H9 (cell line): ENCODE measurements at regions not wholly inside any gene's neighbourhood (a gene's known extent, or its start where the extent isn't known, plus 50 kb on each side); places are given as distances from the start of the nearest gene placed in this dataset.

ENCODE experiments used
- DNase-seq: peaks from one replicate; pipeline ENCODE4 v3.0.0-alpha.2; 2017
- H2AFZ ChIP-seq: one replicate; pipeline ENCODE4 v1.6.1; 2013; ENCODE audit warnings: mild to moderate bottlenecking, low read length, control low read depth, moderate library complexity
- H2AK5ac ChIP-seq: 2 replicates; pipeline ENCODE4 v1.6.1; 2013; ENCODE audit warnings: low read length, control low read depth, mixed read lengths; ENCODE audit not compliant: insufficient read length
- H2BK120ac ChIP-seq: one replicate; pipeline ENCODE4 v1.6.1; 2013; ENCODE audit warnings: low read depth, mild to moderate bottlenecking, low read length, control low read depth, inconsistent platforms; ENCODE audit not compliant: poor library complexity, severe bottlenecking
- H2BK12ac ChIP-seq: 2 replicates; pipeline ENCODE4 v1.6.1; 2013; ENCODE audit warnings: low read length, control low read depth, mixed read lengths, low read depth; ENCODE audit not compliant: insufficient read length
- H2BK15ac ChIP-seq: 2 replicates; pipeline ENCODE4 v1.6.1; 2013; ENCODE audit warnings: low read depth, low read length, control low read depth
- H2BK20ac ChIP-seq: one replicate; pipeline ENCODE4 v1.6.1; 2013; ENCODE audit warnings: low read depth, mild to moderate bottlenecking, low read length, control low read depth, inconsistent platforms; ENCODE audit not compliant: poor library complexity, severe bottlenecking
- H2BK5ac ChIP-seq: 2 replicates; pipeline ENCODE4 v1.6.1; 2013; ENCODE audit warnings: low read length, control low read depth, mixed read lengths; ENCODE audit not compliant: insufficient read length
- H3K14ac ChIP-seq: 2 replicates; pipeline ENCODE4 v1.6.1; 2013; ENCODE audit warnings: low read length, control low read depth; ENCODE audit not compliant: insufficient read depth
- H3K18ac ChIP-seq: 2 replicates; pipeline ENCODE4 v1.6.1; 2013; ENCODE audit warnings: low read depth, mild to moderate bottlenecking, mixed read lengths, low read length, control low read depth; ENCODE audit not compliant: insufficient read length
- H3K23ac ChIP-seq: 2 replicates; pipeline ENCODE4 v1.6.1; 2013; ENCODE audit warnings: low read length, control low read depth, mixed read lengths, low read depth; ENCODE audit not compliant: insufficient read length
- H3K23me2 ChIP-seq: 2 replicates; pipeline ENCODE4 v1.6.1; 2013; ENCODE audit warnings: low read depth, mild to moderate bottlenecking, mixed read lengths, low read length, control low read depth; ENCODE audit not compliant: insufficient read length, poor library complexity, severe bottlenecking
- H3K27ac ChIP-seq: 2 replicates; pipeline ENCODE4 v1.5.1; 2013; ENCODE audit warnings: low read length, control low read depth, mixed read lengths, low read depth; ENCODE audit not compliant: insufficient read length
- H3K27me3 ChIP-seq: 2 replicates; pipeline ENCODE4 v1.6.1; 2013; ENCODE audit warnings: low read length, control low read depth, inconsistent platforms; ENCODE audit not compliant: insufficient read depth
- H3K4ac ChIP-seq: 2 replicates; pipeline ENCODE4 v1.6.1; 2013; ENCODE audit warnings: low read depth, mild to moderate bottlenecking, control low read depth, inconsistent platforms, low read length, moderate library complexity
- H3K4me1 ChIP-seq: 2 replicates; pipeline ENCODE4 v1.6.1; 2013; ENCODE audit warnings: low read length, control low read depth, inconsistent platforms; ENCODE audit not compliant: insufficient read depth
- H3K4me2 ChIP-seq: 2 replicates; pipeline ENCODE4 v1.6.1; 2013; ENCODE audit warnings: low read length, control low read depth, mixed read lengths; ENCODE audit not compliant: insufficient read length, insufficient read depth
- H3K56ac ChIP-seq: 2 replicates; pipeline ENCODE4 v1.6.1; 2013; ENCODE audit warnings: low read depth, mild to moderate bottlenecking, mixed read lengths, low read length, control low read depth; ENCODE audit not compliant: insufficient read length
- H3K79me1 ChIP-seq: 2 replicates; pipeline ENCODE4 v1.6.1; 2013; ENCODE audit warnings: low read depth, mild to moderate bottlenecking, moderate library complexity, low read length, control low read depth, inconsistent platforms; ENCODE audit not compliant: insufficient read depth, poor library complexity, severe bottlenecking
- H3K79me2 ChIP-seq: 2 replicates; pipeline ENCODE4 v1.6.1; 2013; ENCODE audit warnings: low read length, control low read depth, inconsistent platforms; ENCODE audit not compliant: insufficient read depth
- H3K9ac ChIP-seq: 2 replicates; pipeline ENCODE4 v1.6.1; 2013; ENCODE audit warnings: low read length, control low read depth, mixed read lengths; ENCODE audit not compliant: insufficient read length; ENCODE audit errors: extremely low read depth
- H3K9me3 ChIP-seq: one replicate; pipeline ENCODE4 v1.6.1; 2013; ENCODE audit warnings: low read depth, low read length, inconsistent platforms; ENCODE audit not compliant: control insufficient read depth
- H3T11ph ChIP-seq: one replicate; pipeline ENCODE4 v1.6.1; 2013; ENCODE audit warnings: mild to moderate bottlenecking, low read length, control low read depth, inconsistent platforms
- H4K20me1 ChIP-seq: one replicate; pipeline ENCODE4 v1.6.1; 2013; ENCODE audit not compliant: control insufficient read depth, insufficient read length, insufficient read depth
- H4K5ac ChIP-seq: 2 replicates; pipeline ENCODE4 v1.6.1; 2013; ENCODE audit warnings: low read depth, mild to moderate bottlenecking, mixed read lengths, low read length, control low read depth; ENCODE audit not compliant: insufficient read length
- H4K8ac ChIP-seq: replicated peaks from 2 replicates; pipeline ENCODE4 v1.6.1; 2013; ENCODE audit warnings: low read length, control low read depth, mixed read lengths, low read depth; ENCODE audit not compliant: insufficient read length
- H4K91ac ChIP-seq: 2 replicates; pipeline ENCODE4 v1.6.1; 2013; ENCODE audit warnings: low read depth, mild to moderate bottlenecking, moderate library complexity, mixed read lengths, low read length, control low read depth; ENCODE audit not compliant: insufficient read length
- H3K27ac Mint-ChIP-seq, 3 experiments: 2 replicates in 2 of 3; 3 replicates in 1 of 3; pipeline ENCODE4 v1.8.0; 2020 to 2021; ENCODE audit warnings: mixed read lengths in 3 of 3, mild to moderate bottlenecking in 1 of 3, moderate library complexity in 1 of 3
- H3K27me3 Mint-ChIP-seq: 2 replicates; pipeline ENCODE4 v1.8.0; 2021; ENCODE audit warnings: low read depth, mild to moderate bottlenecking, moderate library complexity, mixed read lengths
- H3K36me3 Mint-ChIP-seq, 3 experiments: 2 replicates in 2 of 3; 3 replicates in 1 of 3; pipeline ENCODE4 v1.8.0; 2020 to 2021; ENCODE audit warnings: low read depth in 3 of 3, mixed read lengths in 3 of 3; ENCODE audit not compliant: insufficient read depth in 1 of 3
- H3K4me1 Mint-ChIP-seq, 2 experiments: 2 replicates each; pipeline ENCODE4 v1.8.0; 2020; ENCODE audit warnings: mixed read lengths in 2 of 2
- H3K4me3 Mint-ChIP-seq, 2 experiments: 2 replicates in 1 of 2; 3 replicates in 1 of 2; pipeline ENCODE4 v1.8.0; 2020 to 2021; ENCODE audit warnings: mild to moderate bottlenecking in 2 of 2, mixed read lengths in 2 of 2, moderate library complexity in 1 of 2
- H3K9me3 Mint-ChIP-seq, 2 experiments: 2 replicates in 1 of 2; 3 replicates in 1 of 2; pipeline ENCODE4 v1.8.0; 2020; ENCODE audit warnings: mild to moderate bottlenecking in 2 of 2, mixed read lengths in 2 of 2, moderate library complexity in 1 of 2
- WGBS: extraction: QIAGEN DNeasy Blood & Tissue Kit; methylation state at CpG from one replicate; pipeline ENCODE4 v1.1.7; 2013; ENCODE audit warnings: missing lambda C conversion rate, low lambda C conversion rate, mixed read lengths; ENCODE audit not compliant: insufficient read length; ENCODE audit errors: extremely low coverage; 5-methylcytosine and 5-hydroxymethylcytosine counted together
- TF ChIP-seq, protein P1 (sequence below): fragments of 200-600 bp; sonication (generic); conservative IDR thresholded peaks from 3 replicates; pipeline ENCODE4 v1.8.0; 2021; ENCODE audit warnings: antibody characterized with exemption, mild to moderate bottlenecking

GRCh38 chr4:96913441-96914080 is 1073.7 kb downstream of the PDHA2 start:
- Histone ChIP-seq H3K23me2 (no peaks in the 10 kb centered on the region), H4K91ac (no peak overlapping the region), H3K18ac (no peak overlapping the region), H2BK12ac (no peak overlapping the region), H3T11ph (no peak overlapping the region), H2AK5ac (no peak overlapping the region), H3K9ac (no peak overlapping the region), H4K20me1 (no peaks in the 10 kb centered on the region), H2BK20ac (no peak overlapping the region), H2AFZ (no peak overlapping the region), H2BK120ac (no peak overlapping the region), H3K23ac (no peak overlapping the region), H4K8ac (no peak overlapping the region), H3K56ac (no peak overlapping the region), H3K79me1 (no peaks in the 10 kb centered on the region), H3K79me2 (no peaks in the 10 kb centered on the region), H3K14ac (no peak overlapping the region), H4K5ac (no peak overlapping the region), H3K9me3 (no peaks in the 10 kb centered on the region), H2BK5ac (no peak overlapping the region), H3K4me1 (no peaks in the 10 kb centered on the region), H3K4ac (no peak overlapping the region), H3K4me2 (no peak overlapping the region), H3K27ac (no peak overlapping the region), H3K27me3 (no peaks in the 10 kb centered on the region), H2BK15ac (no peak overlapping the region)
- H3K4me3 Mint-ChIP-seq = no peak overlapping the region
- no peak overlapping the region for H3K27ac Mint-ChIP-seq
- DNase-seq = no peak
- no CpG with 5 or more reads among the region's 2 CpGs for WGBS
- H3K9me3 Mint-ChIP-seq = no peaks in the 10 kb centered on the region
- H3K4me1 Mint-ChIP-seq = peaks cover 0 to 7% of the 10 kb centered on the region in 2 experiments; a peak in 2 of 4 replicates
- H3K27me3 Mint-ChIP-seq = no peaks in the 10 kb centered on the region
- TF ChIP-seq, protein P1, sequence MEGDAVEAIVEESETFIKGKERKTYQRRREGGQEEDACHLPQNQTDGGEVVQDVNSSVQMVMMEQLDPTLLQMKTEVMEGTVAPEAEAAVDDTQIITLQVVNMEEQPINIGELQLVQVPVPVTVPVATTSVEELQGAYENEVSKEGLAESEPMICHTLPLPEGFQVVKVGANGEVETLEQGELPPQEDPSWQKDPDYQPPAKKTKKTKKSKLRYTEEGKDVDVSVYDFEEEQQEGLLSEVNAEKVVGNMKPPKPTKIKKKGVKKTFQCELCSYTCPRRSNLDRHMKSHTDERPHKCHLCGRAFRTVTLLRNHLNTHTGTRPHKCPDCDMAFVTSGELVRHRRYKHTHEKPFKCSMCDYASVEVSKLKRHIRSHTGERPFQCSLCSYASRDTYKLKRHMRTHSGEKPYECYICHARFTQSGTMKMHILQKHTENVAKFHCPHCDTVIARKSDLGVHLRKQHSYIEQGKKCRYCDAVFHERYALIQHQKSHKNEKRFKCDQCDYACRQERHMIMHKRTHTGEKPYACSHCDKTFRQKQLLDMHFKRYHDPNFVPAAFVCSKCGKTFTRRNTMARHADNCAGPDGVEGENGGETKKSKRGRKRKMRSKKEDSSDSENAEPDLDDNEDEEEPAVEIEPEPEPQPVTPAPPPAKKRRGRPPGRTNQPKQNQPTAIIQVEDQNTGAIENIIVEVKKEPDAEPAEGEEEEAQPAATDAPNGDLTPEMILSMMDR = no peak
- H3K36me3 Mint-ChIP-seq = no peaks in the 10 kb centered on the region
